Activated CD4-positive, alpha-beta T cell treated with anti-CD3 and anti-CD28 coated beads, Interleukin-2, amount 50 U/mL, for 1 hour (primary cell): ENCODE measurements at regions not wholly inside any gene's neighbourhood (a gene's known extent, or its start where the extent isn't known, plus 50 kb on each side); places are given as distances from the start of the nearest gene placed in this dataset.

Experiments
- DNase-seq: peaks from one replicate; pipeline ENCODE4 v3.0.0-alpha.2; 2020

DNA sequence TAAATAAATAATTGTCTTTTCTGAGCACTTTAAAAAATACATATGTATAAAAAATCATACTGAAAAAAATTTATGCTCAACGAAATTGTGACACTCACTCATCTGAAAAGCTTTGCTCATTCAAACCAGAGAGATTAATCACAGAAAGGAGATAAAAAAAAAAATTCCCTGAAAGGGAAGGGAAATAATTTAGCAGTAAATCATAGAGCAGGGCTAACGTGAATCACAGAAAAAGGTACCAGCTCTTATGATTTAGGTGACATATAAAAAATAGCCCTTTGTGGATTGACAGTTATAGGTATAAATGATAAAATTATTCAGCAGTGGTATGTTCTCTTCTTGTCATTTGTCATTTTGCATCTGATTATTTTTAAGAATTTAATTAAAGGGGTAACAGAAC is 552.7 kb upstream of the TENM3 start:
- DNase-seq: no peak

DNA sequence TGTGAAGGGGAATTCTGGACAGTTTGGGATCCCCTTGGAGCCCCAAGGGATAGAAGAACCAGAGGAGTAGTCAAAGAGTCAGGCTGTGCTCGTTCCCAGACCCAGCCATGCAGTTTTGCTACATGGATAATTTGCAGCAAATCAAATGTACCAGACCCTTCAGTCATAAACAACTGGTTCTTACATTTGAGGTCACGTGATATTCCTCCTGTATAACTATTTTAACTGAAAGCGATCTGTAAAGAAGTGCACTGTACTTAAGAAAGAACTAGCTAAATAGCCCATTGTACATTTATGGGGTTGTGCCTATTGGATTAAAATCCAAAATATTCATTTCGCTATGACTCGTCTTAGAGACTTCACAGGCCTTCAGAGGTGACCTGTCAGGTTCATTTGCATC is 550.2 kb upstream of the TENM3 start:
- DNase-seq: no peak

DNA sequence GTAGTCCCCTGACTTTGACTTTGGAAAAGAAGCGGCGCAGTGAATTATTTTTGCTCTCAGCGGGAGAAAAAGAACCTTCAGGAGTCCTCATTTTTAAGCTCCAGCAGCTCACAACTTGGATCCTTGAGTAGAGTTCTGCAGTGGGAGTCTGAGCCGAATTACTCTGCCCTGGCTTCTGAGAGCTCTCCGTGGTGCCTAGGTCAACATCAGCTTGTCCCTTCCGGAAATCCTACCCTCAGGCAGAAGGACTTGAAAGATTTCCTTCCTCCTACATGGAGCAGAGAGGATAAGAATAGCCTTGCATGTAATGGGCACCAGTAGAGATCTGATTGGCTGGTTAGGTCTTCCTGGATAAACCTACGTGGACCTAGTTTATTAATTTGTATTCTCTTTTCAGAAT is 549.7 kb upstream of the TENM3 start:
- DNase-seq: no peak

DNA sequence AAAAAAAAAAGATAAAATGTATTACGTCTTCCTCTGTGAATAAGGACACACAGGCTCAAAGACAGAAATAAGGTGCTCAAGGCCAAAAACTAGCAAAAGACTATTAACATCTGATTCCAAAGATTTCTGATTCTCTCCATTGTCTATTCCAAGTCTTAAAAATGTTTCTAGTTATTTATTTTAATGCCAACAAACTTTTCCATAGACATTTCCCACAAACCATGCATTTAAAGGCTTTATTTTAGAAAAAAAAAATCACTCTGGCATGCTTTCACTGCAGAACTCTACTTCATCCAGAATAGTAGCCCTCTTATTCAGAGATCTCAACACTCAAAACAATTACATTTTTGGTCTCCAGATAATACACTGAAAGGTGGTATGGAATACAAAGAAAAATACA is 545.0 kb upstream of the TENM3 start:
- DNase-seq: no peak

DNA sequence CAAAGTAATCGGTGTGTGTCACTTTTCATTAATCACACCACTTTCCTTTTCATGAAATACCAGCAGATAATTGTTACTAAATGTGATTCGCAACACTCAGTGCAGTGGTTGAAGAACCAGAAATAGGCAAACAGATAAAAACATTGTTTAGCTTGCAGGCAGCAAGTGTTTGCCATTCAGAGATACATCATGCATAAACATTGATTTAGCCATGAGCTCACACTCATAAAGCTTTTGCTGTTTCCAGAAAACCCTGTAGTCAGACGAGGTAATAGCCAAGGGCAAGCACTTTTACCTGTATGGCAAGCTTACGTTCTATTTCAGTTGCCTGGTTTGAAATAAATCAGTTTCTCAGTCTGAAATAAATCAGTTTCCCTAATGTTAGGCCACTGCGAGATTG is 542.0 kb upstream of the TENM3 start:
- DNase-seq: no peak

DNA sequence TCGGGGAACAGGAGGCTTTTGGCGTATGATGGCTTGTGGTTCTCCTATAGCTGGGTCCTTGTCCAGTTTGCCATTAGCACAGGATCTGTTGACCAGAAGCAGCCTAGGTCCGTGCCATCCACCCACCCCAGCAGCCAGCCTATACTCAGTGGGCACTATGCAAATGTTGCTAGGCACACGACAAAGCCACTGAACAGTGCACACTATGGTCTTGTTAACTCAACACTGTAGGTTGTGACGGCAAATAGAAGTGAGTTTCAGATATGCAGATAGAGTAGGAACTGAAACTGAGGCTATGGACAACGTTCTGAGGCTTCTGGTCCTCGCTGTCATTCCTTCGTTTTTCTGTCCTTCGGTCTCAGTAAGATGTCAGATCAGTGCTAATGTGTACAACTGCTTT is 541.3 kb upstream of the TENM3 start:
- DNase-seq: no peak

DNA sequence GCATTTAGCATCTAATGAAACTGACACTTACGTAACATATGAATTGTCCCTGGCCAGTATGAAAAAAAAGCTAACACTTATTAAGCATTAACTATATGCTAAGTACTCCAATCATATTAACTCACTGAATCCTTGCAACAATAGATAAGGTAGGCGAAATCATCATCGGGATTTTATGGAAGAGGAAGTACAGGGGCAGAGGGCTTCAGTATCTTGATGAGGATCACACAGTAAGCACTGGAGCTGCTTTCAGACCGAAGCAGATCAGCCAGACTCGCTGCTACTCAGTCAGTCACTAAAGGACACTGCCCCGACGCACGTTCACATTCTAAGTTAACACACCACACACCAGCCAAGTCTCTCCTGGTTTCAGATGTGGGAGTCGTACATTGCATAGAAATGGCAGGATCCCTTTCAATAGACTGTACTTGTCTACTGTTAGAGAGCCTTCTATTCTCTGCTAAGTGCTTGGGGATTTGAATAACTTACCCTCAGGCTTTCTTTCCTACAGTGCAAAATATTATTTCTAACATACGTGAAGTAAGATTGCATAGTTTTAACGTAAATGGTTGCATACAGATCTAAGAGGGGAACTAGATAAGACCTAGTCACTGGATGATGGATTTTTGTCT is 540.2 kb upstream of the TENM3 start:
- no peak for DNase-seq

DNA sequence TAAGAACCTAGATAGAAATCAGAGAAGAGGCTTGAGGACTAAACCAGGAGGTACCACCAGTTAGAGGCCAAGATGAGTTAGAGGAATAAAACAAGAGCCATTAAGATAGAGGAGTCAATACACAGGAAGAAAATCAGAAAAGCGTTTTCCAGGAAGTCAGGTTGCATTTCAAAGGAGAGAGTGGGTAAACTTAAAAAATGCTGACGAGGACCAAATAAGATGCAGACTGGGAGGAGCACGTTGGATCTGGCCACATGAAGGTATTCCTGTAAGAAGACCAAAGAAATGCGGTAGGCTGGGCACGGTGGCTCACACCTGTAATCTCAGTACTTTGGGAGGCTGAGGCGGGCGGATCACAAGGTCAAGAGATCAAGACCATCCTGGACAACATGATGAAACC is 533.1 kb upstream of the TENM3 start:
- no peak for DNase-seq

DNA sequence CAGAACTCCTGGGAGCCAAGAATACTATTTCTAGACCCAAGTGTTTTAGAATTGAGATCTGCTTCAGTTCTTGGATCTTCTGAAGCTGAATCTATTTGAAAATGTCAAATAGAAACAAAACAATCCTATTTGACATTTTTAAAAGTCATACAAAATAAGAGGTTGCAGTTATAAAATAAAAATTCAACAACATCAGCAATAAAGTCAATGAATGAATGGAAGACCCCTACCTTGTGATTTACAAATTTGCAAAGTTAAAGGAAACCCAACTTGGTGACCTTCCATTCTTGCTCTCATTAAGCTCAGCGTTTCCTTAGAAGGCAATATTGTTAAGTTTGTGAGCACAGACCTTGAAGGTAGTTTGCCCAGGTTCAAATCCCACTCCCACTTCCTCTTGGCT is 531.8 kb upstream of the TENM3 start:
- DNase-seq: no peak

DNA sequence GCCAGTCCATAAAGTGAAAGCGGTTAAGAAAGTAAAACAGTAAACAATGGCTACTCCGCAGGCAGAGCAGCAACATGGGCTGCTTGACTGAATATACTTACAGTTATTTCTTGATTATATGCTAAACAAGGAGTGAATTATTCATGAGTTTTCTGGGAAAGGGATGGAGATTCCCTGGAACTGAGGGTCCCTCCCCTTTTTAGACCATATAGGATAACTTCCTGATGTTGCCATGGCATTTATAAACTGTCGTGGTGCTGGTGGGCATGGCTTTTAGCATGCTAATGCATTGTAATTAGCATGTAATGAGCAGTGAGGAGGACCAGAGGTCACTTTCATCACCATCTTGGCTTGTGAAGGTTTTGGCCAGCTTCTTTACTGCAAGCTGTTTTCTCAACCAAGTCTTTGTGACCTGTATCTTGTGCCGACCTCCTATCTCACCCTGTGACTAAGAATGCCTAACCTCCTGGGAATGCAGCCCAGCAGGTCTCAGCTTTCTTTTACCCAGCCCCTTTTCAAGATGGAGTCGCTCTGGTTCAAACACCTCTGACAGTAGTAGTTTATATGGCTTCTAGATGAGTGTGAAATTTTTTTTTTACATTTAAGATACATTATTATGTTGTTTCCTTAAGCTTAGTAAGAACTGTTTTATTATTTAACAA is 514.8 kb upstream of the TENM3 start:
- DNase-seq: no peak

DNA sequence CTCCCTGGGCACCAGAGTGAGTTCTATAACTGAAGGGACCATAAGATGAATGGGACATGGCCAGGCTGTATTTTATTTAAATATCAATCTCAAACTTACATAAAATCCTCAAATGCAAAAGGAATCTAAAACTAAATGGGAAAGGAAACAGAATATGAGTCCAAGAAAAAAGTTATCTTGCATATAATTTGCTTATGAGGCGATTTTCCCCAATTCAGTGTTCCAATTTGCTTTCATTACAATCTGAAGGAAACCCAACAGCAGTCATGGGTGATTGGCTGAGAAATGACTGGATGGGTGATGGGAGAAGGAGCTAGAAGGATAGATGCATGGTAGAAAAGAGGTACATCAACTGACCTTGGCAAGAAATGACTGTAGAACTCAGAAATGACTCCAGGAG is 511.3 kb upstream of the TENM3 start:
- no peak for DNase-seq

DNA sequence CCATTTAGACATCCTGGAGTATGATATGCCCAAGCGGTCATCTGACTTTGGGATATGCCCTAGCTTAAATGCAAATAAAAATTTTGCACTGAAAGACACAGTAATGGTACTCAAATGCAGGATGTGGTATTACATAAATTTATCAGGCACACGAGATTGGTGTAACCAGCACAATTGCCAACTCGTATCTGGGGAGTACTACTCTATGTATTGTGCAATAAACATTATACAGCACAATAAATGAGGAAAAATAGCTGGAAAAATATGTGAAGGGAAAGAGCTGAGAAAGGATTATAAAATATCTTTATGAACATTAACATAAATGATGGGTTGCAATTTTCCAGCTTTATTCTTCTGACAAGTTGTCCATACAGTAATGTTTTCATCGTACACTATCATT is 505.5 kb upstream of the TENM3 start:
- no peak for DNase-seq

DNA sequence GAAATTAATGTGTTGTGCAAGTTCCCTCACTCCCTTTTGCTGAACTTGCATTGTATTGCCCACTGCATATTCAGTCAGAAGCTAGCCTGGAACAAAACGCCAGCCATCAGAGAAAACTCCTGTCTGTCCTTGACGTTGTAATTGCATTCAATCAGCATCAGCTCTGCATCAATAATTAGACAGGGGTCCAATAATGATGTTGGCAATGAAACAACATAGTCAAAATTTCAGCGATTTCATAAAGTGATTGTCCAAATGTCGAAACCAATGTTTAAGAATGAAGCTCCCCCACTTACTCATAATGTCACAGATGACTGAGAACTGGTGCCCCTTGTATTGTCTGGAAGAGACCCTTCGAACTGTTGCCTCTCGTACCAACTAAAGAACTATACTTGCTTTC is 504.2 kb upstream of the TENM3 start:
- DNase-seq: no peak

DNA sequence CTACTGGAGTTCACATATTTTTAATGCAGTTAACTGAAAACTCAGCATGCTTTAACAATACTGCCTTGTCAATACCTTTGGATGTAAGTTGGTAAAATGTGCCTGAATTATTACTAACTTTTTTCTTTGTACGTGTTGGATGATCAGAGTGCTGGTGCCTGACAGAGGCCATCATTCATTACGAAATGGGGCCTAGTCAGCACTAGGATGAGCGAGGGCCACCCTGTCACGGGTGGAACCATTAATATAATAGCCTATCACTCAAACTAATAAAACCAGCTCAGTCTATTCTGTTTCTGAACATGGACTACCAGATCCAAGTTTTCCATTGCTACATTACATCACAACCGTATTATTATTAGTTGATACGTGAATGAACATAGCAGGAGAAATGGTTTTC is 501.7 kb upstream of the TENM3 start:
- DNase-seq: no peak

DNA sequence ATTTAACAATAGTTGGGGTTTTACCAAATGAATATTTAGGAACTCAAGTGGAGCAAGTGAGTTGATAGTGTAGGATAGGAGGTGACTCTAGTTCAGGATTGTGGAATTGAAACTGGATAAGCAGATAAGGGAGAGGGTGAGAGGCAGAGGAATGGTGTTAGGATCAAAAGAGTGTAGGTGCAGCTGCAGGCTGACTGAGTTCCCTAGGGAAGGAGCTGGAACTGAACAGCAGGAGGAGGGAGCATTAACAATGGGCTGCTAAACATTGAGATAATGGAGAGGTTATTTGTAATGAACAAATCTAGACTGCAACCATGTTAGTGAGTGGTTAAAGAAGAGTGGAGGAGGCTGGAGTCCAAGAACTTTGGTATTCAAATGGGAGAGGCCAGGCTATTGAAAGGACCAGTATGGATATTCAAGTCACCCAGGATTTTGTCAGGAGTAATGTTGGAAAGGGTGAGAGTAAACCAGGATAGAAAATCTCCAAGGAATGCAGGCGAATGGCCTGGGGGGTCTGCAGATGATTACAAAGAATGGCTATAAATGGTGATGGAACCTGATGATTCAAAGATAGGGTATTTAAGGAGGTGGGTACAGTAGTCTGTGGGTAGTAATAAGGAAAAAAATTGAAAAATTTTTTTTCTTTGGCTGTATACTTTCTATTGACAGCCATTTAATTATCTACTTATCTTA is 497.1 kb upstream of the TENM3 start:
- DNase-seq: no peak

DNA sequence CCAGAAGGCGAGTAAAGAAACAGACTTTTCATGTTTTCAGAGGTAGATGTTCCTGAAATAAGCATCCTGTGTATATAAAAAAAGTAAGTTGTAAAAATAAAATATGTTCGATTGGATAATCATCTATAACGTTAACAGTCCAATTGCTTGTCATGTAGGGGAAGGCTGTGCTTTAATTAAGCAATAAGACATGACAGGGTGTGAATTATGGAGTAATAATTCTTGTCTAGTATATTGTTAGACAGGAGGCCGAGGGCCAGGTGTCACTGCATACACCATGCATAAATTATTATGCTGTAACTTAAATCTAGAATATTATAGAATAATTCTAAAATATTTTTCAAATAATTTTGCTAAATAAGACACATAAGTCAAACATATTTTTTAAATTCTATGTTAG is 494.6 kb upstream of the TENM3 start:
- DNase-seq: no peak

DNA sequence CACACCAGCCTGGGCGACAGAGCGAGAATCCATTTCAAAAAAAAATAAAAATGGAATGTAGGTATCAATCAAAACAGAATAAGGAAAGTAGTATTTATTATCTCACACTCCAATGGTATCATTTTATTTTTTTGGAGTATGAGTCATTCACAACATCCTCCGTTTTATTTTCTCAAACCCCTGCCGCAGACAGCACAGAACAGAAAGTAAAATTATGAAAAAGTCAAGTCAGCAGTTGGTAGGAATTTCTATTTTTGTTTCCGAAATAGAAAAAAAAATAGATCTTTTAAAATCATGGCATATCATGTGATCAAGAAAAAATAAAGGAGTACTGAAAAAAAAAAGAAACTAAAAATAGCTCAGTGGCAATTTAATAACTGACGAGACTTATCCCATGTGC is 490.7 kb upstream of the TENM3 start:
- no peak for DNase-seq

DNA sequence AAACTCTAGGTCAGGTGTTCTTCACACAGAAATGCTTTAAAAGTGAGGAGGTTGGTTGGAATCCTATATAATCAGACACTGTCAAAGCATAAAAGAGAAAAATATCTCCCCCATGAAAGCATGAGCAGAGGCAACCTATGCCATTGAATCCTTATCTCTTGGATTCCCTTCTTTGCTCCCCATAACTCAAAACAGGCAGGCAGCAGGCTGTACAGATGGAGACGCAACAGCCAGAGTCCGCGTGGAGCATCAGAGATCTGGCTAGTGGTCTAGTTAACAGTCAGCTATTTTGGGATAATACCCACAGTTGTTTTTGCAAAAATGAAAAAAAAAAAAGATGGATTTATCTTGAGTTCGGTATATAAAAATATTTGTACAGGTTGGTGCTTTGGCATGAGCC is 490.0 kb upstream of the TENM3 start:
- no peak for DNase-seq

DNA sequence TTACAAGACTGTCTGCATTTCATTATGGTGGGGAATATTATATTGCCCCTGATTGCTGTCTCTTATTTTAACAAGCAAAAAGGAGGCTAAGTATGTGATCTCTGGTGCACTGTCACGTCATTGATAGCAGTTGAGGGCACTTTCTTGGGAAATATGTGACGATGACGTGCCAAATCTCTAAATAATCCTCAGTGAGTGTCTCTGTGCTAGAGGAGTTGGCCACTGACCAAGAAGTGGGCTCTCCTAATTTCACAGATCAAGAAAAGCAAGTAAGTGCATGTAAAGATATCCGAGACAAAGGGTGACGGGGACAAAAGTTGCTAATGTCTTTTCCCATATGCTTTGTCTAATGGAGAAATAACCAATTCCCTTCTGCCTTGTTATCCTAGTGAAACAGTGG is 487.4 kb upstream of the TENM3 start:
- no peak for DNase-seq

DNA sequence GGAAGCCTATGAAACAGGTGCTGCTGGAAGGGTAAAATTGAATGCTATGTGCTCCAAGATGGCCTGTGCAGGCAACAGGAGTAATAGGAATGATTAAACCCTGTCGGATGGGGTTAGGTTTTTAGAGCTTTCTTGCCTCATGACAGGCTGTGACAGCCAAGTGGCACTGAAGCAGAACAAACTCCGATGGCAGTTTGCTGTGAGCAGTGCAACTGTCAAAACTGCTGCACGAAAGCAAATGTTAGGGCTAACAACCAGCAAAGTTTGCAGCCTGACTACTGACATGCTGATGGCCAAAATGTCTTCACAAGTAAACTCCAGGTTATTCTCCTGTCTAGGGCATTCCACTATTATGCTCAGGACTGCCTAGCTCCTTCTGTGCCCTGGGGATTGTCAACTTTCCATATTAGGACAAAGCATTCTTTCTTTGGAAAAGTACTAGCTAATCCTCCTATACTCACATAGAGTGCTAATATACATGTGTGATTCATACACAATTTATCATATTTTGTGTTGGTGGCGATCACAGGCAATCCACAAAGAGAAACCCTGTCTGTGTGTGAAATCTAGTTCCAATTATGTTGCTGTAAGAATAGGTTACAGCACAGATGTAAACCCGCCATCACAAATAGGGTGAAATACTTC is 486.6 kb upstream of the TENM3 start:
- no peak for DNase-seq

DNA sequence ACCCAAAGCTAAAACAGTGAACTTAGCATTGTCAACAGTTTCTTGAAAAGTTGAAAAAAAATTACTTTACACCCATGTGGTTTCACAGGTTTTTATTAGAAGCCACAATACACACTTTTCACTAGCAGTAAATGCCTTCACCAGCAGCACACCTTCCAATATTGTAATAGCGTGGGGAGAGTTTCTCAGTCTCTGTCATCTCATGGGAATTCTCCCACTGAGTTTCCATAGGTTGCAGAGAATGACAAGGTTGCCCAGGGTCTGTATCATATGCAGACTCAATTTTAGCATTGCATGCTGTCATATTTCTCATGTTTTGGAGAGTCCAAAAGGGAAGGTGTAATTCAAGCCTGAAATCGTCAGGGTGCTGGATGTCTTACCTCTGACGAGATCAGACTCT is 486.1 kb upstream of the TENM3 start:
- DNase-seq: no peak

DNA sequence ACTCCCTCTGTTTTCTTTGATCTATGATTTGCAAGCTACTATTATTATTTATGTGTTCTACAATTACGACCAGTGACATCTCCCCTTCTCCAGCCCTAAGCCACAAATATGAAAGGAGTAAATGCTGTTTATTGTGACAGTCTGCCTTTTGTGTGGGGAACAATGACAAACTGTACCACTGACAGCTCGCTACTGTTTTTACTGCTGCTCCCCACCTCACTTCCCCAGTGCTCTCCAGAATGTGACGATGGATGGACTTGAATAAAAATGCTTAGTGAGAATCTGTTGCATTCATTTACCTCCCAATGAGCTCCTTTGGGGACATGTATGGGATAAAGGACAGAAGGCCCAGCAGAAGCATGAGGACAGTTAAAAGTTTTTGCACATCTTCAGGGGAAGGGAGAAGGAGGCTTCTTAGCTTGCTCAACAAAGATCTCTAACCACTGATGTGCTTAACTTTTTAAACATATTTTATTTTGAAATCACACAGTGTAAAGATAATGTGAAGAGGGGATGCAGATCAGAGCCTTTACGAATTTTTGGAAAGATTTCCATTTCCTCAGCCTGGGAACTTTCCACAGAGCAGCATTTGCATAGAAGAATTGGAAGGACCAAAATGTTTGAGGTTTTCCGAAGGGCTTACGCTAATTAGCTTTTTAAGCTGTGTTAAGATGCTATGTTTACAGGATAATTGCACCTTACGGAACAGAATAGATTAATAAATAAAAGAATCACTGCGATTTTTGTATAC is 485.1 kb upstream of the TENM3 start:
- no peak for DNase-seq

DNA sequence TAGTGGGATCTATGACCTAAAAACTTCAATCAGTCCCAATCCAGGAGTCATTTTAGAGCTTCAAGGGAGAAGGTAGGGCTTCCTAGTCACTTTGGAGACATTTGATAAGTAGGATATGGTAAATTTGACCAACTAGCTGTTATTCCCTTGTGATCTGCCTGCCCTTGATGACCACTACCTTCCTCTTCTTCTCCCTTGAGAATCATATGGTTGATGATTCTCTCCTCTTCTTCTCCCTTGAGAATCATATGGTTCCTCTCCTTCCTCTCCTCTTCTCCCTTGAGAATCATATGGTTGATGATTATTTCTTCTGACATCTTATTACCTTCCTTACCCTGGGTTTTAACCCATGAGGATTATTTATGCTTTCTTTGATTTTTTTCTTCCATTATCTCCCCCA is 482.6 kb upstream of the TENM3 start:
- no peak for DNase-seq

DNA sequence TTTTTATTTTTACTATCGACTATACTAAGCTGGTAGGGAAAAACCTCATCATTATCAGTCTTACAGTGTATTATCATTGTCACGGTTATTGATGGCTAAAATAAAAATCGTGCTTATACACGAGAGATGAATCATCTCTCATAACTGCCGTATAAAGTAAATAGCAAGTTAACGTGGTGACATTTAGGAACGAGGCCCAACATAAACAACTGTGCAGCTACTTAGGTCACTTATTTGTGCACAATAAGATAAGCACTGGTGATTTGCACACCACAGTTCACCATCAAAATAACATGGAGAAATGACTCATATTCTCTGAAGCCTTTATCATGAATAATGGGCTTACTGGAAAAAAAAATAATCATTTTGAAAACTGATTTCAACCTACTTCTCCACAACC is 482.0 kb upstream of the TENM3 start:
- DNase-seq: no peak
